HUES64 (cell line): ENCODE measurements at regions not wholly inside any gene's neighbourhood (a gene's known extent, or its start where the extent isn't known, plus 50 kb on each side); places are given as distances from the start of the nearest gene placed in this dataset.

Experiments used
- H3K27ac ChIP-seq: 2 replicates; pipeline ENCODE4 v1.7.0; 2013; ENCODE audit warnings: low read depth, low read length, inconsistent platforms
- H3K27me3 ChIP-seq: 2 replicates; pipeline ENCODE4 v1.6.1; 2013; ENCODE audit warnings: mild to moderate bottlenecking, low read length; ENCODE audit not compliant: insufficient read depth
- H3K36me3 ChIP-seq: 2 replicates; pipeline ENCODE4 v1.6.1; 2013; ENCODE audit warnings: mild to moderate bottlenecking, low read length; ENCODE audit not compliant: insufficient read depth
- H3K4me1 ChIP-seq: 2 replicates; pipeline ENCODE4 v1.6.1; 2013; ENCODE audit warnings: mild to moderate bottlenecking, low read length, moderate library complexity; ENCODE audit not compliant: insufficient read depth
- H3K4me3 ChIP-seq: 2 replicates; pipeline ENCODE4 v1.5.1; 2013; ENCODE audit warnings: mild to moderate bottlenecking, low read length, moderate library complexity
- H3K9ac ChIP-seq: 2 replicates; pipeline ENCODE4 v1.6.1; 2013; ENCODE audit warnings: mild to moderate bottlenecking, low read depth, low read length
- H3K9me3 ChIP-seq: 2 replicates; pipeline ENCODE4 v1.6.1; 2013; ENCODE audit warnings: low read depth, low read length; ENCODE audit not compliant: insufficient read depth
- WGBS: fragments of 150-250, 120-280 bp; methylation state at CpG from one replicate; pipeline ENCODE4 v1.1.7; 2013; ENCODE audit warnings: missing lambda C conversion rate; 5-methylcytosine and 5-hydroxymethylcytosine counted together

DNA sequence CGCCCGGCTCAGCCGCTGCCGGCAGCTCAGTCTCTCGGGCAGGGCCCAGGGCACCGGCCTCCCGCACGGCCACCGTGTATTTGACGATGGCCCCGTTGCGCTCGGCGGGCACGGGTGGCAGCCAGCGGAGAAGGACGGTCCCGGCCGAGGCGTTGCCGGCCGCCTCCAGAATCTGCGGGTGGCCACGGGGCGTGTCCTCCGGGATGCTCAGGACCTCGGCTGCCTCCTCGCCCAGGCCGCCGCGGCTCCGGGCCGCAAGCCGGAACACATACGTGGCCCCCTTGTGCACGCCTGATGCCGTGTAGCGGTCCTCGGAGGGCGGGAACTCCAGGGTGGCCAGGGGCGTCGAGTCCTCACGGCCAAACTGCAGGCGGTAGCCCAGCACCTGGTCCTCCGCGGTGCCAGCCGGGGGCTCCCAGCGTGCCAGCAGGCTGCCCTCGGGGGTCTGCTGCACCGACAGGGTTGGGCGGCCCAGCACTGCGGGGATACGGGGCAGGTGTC, 117.7 kb downstream of the PTPRS start:
- H3K27ac ChIP-seq = no peak overlapping the region
- H3K4me3 ChIP-seq = no peak overlapping the region
- WGBS = 95% methylated on average over 53 of the region's 53 CpGs
- no peaks in the 10 kb centered on the region for H3K4me1 ChIP-seq
- no peaks in the 10 kb centered on the region for H3K27me3 ChIP-seq
- H3K9me3 ChIP-seq = no peaks in the 10 kb centered on the region
- no peak overlapping the region for H3K9ac ChIP-seq
- H3K36me3 ChIP-seq = peaks cover 51% of the 10 kb centered on the region

GRCh38 chr19:5222178-5222577, 118.4 kb downstream of the PTPRS start:
- Histone ChIP-seq H3K4me1 (no peaks in the 10 kb centered on the region), H3K4me3 (no peak overlapping the region), H3K9ac (no peak overlapping the region), H3K9me3 (no peaks in the 10 kb centered on the region), H3K27ac (no peak overlapping the region), H3K36me3 (peaks cover 58% of the 10 kb centered on the region), H3K27me3 (no peaks in the 10 kb centered on the region)
- 97% methylated on average over 22 of the region's 22 CpGs for WGBS

GRCh38 chr19:5220866-5221265, 119.7 kb downstream of the PTPRS start:
- Histone ChIP-seq H3K27ac (no peak overlapping the region), H3K9me3 (no peaks in the 10 kb centered on the region), H3K27me3 (no peaks in the 10 kb centered on the region), H3K4me3 (no peak overlapping the region), H3K4me1 (no peaks in the 10 kb centered on the region), H3K9ac (no peak overlapping the region), H3K36me3 (peaks cover 72% of the 10 kb centered on the region)
- 95% methylated on average over 16 of the region's 16 CpGs for whole genome bisulfite sequencing

DNA sequence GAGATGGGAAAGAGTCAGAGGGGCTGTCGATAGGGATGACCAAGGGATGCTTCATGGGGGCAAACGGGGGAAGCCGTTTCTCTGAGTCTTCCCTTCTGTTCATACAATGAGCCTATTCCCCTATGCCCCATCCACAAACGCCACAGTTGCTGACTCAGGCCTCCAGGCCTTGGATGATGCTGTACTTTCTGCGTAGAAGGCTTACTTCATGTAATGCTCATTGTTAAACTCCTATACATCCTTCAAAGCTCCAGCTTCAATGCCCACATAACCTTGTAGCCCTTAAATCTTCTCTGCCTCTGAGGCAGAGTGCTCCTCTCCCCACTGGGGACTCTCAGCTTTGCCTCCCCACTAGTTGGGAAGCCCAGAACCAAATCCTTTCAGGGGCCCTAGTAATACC, 120.3 kb downstream of the PTPRS start:
- WGBS = 92% methylated on average over 5 of the region's 5 CpGs
- no peak overlapping the region for H3K4me3 ChIP-seq
- no peaks in the 10 kb centered on the region for H3K4me1 ChIP-seq
- H3K9ac ChIP-seq = no peak overlapping the region
- no peaks in the 10 kb centered on the region for H3K9me3 ChIP-seq
- no peak overlapping the region for H3K27ac ChIP-seq
- no peaks in the 10 kb centered on the region for H3K27me3 ChIP-seq
- peaks cover 76% of the 10 kb centered on the region for H3K36me3 ChIP-seq

- Histone ChIP-seq H3K9ac (no peak overlapping the region), H3K36me3 (peaks cover 79% of the 10 kb centered on the region), H3K27me3 (no peaks in the 10 kb centered on the region)
Measured at GRCh38 chr19:5219551-5220304, 120.9 kb downstream of the PTPRS start.

GRCh38 chr19:5218963-5219530, 121.6 kb downstream of the PTPRS start:
- Histone ChIP-seq H3K27me3 (no peaks in the 10 kb centered on the region), H3K4me3 (no peak overlapping the region), H3K36me3 (peaks cover 81% of the 10 kb centered on the region), H3K4me1 (no peaks in the 10 kb centered on the region), H3K27ac (no peak overlapping the region), H3K9me3 (no peaks in the 10 kb centered on the region), H3K9ac (no peak overlapping the region)
- WGBS = 95% methylated on average over 8 of the region's 8 CpGs

More at GRCh38 chr19:5219551-5220304, 120.9 kb downstream of the PTPRS start:
- 95% methylated on average over 27 of the region's 27 CpGs for WGBS
- no peak overlapping the region for H3K4me3 ChIP-seq
- H3K27ac ChIP-seq = no peak overlapping the region
- no peaks in the 10 kb centered on the region for H3K4me1 ChIP-seq
- no peaks in the 10 kb centered on the region for H3K9me3 ChIP-seq

- Histone ChIP-seq H3K9ac (no peak overlapping the region), H3K4me1 (no peaks in the 10 kb centered on the region), H3K27me3 (no peaks in the 10 kb centered on the region), H3K27ac (no peak overlapping the region), H3K36me3 (peaks cover 88% of the 10 kb centered on the region), H3K9me3 (no peaks in the 10 kb centered on the region), H3K4me3 (no peak overlapping the region)
- WGBS = 96% methylated on average over 12 of the region's 12 CpGs
Measured at GRCh38 chr19:5218255-5218855, 122.3 kb downstream of the PTPRS start.

DNA sequence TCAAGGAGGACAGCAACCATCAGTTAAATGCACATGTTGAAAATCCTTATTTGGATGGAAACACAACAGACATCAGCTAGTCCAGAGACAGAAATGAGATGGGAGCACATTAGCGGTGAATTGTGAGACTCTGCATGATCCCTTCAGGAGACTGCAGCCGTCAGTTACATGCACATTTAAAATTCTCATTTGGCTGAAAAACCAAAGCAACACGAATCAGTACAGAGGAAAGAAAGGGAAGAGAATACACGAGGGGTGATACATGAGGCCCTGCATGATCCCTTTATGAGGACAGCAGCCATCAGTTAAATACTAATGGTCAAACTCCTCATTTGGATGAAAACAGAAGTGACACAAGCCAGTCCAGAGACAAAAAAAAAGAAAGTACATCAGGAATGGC, 123.4 kb downstream of the PTPRS start:
- H3K27me3 ChIP-seq = no peaks in the 10 kb centered on the region
- peaks cover 97% of the 10 kb centered on the region for H3K36me3 ChIP-seq
- WGBS = 92% methylated on average over 4 of the region's 4 CpGs

GRCh38 chr19:5216141-5216847, 124.3 kb downstream of the PTPRS start:
- Histone ChIP-seq H3K9me3 (no peaks in the 10 kb centered on the region), H3K4me1 (no peaks in the 10 kb centered on the region), H3K27ac (no peak overlapping the region), H3K9ac (no peak overlapping the region), H3K36me3 (peaks cover 97% of the 10 kb centered on the region), H3K4me3 (no peak overlapping the region), H3K27me3 (no peaks in the 10 kb centered on the region)
- WGBS = 95% methylated on average over 14 of the region's 14 CpGs

More for the DNA sequence above, 123.4 kb downstream of the PTPRS start:
- Histone ChIP-seq H3K9ac (no peak overlapping the region), H3K27ac (no peak overlapping the region), H3K4me1 (no peaks in the 10 kb centered on the region), H3K9me3 (no peaks in the 10 kb centered on the region), H3K4me3 (no peak overlapping the region)

GRCh38 chr19:5215431-5215830, 125.2 kb downstream of the PTPRS start:
- Histone ChIP-seq H3K27me3 (no peaks in the 10 kb centered on the region), H3K36me3 (peaks cover 97% of the 10 kb centered on the region), H3K27ac (no peak overlapping the region), H3K4me1 (no peaks in the 10 kb centered on the region), H3K9ac (no peak overlapping the region), H3K9me3 (no peaks in the 10 kb centered on the region), H3K4me3 (no peak overlapping the region)
- WGBS = 92% methylated on average over 18 of the region's 18 CpGs

DNA sequence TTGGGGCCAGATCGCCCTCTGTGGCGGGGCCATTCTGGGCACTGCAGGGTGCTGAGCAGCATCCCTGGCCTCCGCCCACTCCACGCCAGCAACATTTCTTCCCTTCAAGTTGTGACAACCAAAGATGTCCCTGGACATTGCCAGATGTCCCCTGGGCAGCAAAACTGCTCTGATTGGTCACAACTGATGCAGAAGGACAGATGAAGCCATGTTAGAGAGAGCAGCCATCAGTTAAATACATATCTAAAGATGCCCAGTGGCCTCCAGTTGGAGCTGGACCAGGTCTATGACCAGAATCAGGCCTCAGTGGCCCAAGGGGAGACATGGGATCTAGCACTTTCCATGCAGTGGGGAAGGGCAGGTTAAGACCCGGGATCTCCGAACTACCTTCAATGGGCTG, 125.7 kb downstream of the PTPRS start:
- H3K27ac ChIP-seq = no peak overlapping the region
- no peaks in the 10 kb centered on the region for H3K27me3 ChIP-seq
- H3K9ac ChIP-seq = no peak overlapping the region
- H3K4me1 ChIP-seq = no peaks in the 10 kb centered on the region
- H3K4me3 ChIP-seq = no peak overlapping the region
- 92% methylated on average over 6 of the region's 6 CpGs for WGBS
- no peaks in the 10 kb centered on the region for H3K9me3 ChIP-seq
- peaks cover 97% of the 10 kb centered on the region for H3K36me3 ChIP-seq
